ENCODE measurements at regions not wholly inside any gene's neighbourhood (a gene's known extent, or its start where the extent isn't known, plus 50 kb on each side); places are given as distances from the start of the nearest gene placed in this dataset.

DNA sequence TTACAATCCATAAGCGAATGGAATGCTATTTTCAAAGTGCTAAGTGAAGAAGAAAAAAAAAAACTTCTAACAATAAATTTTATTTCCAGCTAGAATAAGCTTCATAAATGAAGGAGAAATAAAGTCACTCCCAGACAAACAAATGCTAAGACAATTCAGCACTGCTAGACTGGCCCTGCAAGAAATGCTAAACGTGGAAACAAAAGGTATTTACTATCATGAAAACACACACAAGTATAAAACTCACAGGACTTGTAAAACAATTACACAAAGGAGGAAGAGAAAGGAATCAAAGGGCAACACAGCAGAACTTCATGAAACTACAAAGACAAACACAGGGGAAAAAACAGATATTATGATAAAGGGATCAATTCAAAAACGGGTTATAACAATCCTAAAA lies 85.8 kb upstream of the NELL2 start:
- no peak for DNase-seq (ENCODE audit: low read depth)

DNA sequence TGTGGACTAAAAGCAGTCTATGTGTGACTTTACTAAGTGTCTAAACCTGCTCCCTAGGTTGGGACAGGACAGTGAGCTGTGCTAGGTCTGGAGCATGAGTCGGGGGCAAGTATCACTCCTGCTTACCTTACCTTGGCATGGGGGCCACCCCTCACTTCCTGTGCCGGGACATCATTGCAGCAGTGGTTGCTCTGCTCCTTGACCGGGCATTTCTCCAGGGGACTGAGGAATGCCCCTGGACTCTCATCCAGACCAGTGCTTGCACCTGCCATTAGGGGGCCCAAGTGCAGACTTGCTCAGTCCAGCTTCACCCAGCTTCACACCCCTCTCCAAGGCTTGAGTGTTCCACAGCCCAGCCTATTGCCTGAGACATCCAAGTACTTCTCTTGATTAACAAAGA lies 84.7 kb upstream of the NELL2 start:
- DNase-seq (ENCODE audit: low read depth) = no peak

DNA sequence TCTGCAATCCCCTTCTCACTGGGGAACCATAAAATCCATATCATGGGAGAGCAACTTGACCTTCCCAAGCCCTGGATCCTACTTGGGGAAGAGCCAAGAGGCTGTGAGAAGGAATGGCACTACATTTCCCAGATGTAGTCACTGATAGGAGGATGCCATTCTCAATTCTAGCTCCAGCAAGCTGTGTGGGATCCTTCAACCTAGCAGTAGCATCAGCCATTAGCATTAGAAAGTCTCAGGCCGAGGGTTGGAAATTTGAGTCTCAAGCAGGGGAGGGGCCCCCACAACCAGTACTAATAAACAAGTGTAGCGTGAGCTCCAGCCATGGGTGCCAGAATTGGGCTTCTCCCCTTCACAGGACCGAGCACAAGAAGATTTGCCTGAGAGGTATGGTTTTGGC lies 84.3 kb upstream of the NELL2 start:
- no peak for DNase-seq (ENCODE audit: low read depth)

GRCh38 chr12:44947163-44947562 lies 71.0 kb upstream of the NELL2 start:
- DNase-seq (ENCODE audit: low read depth) = no peak

DNA sequence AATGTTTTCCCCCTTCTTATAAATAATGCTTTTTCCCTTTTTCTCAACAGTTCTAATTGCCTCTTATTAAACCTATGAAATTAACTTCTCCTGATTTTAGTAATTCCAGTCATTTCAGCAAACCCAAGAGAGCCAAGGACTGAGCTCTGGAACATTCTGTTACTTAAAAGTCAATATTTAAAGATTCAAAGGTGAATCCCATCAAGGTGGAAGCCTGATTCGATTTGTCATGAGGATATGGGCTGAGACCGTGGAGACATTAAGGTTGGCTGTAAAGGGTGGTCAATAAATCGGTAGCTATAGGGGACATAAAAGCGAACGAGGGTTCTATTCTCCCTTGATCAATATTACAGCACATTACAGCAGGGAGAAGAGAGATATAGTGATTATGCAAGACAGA lies 66.6 kb upstream of the NELL2 start:
- no peak for DNase-seq (ENCODE audit: low read depth)

GRCh38 chr12:44930972-44931600 lies 55.0 kb upstream of the NELL2 start:
- peak; percentile 24 for DNase-seq (ENCODE audit: low read depth)

- no peak for DNase-seq (ENCODE audit: low read depth)
Observed at GRCh38 chr12:44929236-44929885, 53.2 kb upstream of the NELL2 start.
